DMS79 treated with DMSO at 0.1 percent for 48 hours (cell line): ENCODE measurements at regions not wholly inside any gene's neighbourhood (a gene's known extent, or its start where the extent isn't known, plus 50 kb on each side); places are given as distances from the start of the nearest gene placed in this dataset.
"Not testable (repeated sequence)": the region's sequence is repeated elsewhere in the genome, so short reads cannot be mapped to it uniquely, and the experiment has no call there.

Experiments
- DNase-seq: peaks from one replicate; lab custom pipeline; 2025; lab: John Stamatoyannopoulos, UW

DNA sequence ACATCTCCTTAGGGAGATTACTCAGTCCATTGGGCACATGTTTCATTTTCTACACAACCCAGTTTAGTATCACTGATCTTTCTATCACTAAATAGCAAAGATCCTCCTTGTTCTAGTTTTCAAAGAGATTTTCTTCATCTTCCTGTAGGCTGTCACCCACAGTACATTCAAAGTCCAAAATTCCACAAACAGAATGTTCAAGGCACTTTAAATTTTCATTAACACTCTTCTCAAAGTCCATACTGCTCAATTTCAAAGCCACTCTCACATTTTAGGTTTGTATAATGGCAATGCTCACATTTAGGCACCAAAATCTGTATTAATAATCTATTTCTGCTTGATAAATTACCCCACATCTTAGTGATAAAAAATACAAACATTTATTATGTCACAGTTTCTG, 152.8 kb downstream of the FSIP2 start:
- DNase-seq: no peak

DNA sequence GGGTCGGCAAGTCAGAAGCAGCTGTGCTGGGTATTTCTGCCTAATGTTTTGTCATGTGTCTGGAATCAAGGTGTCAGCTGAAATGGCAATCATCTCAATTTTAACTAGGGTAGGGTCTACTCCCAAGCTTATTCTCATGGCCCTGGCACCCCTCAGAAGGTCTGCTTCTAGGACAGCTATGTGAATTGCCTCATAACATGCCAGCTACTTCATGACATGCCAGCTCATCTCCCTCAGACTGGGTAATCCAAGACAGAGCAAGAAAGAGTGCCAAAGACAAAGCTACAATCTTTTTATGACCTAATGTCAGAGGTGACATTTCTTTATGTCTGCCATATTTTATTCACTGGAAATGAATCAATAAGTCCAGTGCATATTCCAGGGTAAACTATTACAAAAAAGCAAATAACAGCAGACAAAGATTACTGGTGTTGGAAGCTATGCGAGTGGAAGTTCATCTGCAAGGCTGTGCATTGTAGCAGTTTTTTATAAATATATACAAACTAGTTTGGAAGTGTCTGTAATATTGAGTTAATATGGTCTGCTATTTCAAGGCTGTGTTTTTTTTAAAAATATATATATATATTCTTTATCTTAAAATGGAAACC, 153.3 kb downstream of the FSIP2 start:
- no peak for DNase-seq

DNA sequence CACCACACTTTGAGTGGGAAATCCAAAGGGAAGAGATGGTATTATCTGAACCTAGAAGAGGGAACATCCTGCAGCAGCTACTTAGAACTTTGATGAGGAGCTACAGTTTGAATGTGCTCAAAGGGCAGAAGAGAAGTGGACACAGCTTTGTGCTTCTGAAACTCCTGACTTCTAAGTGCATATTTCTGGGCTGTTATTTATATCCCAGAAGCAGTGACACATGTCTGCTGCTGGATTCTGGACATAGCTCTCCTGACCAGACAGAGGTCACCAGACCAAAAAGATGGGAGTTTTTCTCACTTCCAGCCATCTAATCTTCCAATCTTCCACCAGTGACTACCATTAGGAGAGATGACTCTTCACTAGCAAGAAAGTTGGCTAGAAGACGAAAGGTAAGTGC, 153.9 kb downstream of the FSIP2 start:
- DNase-seq: no peak

DNA sequence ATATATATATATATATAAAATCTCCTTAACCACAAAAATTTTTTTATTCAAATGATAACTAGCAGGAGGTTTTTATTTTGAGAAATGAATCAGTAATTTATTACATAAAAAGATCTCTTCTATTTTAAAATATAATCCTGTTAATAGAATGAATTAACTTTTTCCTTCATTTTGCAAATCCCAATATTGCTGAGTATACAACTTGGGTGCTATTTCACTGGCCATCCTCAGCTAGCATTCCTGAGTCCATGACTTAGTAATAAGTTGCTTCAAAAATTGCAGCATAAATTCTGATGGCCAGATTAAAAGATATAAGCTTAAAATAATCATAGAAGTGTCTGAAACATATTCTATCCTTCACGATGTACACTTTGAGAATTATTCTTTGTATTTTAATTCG, 155.6 kb downstream of the FSIP2 start:
- DNase-seq: no peak

DNA sequence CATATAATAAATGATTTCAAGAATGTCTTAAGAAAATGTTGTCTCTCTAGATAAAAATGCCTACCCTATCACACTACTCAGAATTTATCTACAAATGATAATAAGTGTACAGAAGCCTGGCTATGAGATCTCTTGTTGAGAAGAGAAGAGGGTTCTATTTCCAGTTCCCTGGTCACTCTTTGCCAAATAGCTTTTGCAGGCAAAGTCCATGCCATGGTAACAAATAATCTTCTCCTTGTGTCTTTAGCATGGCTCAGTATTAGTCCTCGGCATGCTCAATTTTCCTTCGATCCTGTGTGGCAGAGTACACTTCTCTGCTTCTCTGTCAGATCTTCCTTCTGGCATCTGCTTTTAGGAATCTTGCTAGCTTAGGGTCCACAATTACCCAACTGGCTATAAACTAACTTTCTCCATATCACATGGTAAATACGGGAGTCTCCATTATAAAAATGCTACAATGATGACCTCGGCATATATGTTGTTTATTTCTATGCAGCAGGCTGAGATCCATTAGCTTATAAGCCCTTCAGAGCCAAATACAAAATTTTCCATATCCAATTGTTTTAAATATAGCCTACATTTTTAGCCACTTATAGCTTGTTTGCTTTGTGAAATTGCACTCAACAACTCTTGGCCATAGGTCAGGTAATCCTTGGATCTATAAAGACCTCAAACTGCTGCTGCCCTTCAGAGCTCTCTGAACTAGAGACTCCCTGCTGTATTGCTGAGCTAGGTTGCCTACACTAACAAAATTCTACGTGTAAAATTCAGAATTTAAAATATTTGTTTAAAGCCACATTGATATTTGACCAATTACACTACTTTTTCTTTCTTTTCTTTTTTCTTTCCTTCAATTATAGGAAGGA, 157.5 kb downstream of the FSIP2 start:
- no peak for DNase-seq

DNA sequence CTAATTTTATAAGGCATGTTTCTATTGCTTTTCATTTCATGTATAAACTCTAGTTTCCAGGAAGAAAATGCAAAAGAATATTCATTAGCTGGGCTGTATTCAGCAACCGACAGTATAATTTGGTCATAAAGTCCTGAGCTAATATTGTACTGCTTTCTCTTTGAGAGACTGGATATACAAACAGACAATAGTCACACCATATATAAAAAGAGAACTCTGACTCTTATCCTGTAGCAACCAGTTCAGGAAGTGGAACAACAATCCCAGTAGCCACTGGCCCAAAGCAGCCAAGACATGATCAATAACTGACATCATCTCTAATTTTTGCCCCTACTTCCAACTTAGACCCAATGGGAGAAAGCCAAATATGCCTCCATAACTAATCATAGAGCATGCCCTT, 160.8 kb downstream of the FSIP2 start:
- DNase-seq: no peak

DNA sequence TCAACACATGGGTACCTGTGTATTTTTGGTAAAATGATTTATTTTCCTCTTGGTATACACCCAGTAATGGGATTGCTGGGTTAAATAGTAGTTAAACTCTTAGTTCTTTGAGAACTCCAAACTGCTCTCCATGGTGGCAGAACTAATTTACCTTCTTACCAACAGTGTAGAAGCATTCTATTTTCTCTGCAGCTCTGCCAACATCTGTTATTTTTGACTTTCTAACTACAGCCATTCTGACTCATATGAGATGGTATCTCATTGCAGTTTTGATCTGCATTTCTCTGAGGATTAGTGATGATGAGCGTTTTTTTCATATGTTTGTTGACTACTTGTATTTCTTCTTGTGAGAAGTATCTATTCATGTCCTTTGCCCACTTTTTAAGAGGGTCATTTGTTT, 180.6 kb downstream of the FSIP2 start:
- no peak for DNase-seq

DNA sequence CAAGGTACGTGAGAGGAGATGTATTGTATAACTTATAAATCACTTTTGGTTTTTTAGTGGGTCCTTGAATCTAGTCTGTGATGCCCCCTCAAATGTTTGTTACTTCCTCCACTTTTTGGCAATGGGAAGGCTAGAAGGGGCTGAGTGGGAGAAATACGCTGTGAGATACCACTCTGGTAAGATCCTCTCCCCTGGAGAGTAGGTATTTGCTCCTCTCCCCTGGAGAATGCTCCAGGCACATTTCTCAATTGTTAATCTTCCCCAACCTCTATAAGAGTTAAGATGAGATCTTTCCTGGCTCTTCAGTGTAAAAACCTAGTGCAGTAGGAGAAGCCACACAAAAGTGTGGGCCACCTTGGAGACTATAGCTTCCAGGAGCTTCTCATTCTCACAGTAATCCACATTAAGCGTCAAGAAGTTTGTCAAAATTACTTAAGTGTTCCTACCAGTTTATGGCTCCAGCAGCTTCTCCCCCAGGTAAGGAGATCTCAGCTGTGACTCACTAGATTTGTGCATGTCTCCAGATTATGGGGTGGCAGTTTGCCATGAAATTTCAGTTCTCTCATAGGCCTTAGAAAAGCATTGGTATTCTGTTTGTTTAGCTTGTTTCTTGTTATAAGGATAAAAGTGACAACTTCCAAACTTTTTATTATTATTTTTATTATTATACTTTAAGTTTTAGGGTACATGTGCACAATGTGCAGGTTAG, 182.6 kb downstream of the FSIP2 start:
- DNase-seq: no peak

DNA sequence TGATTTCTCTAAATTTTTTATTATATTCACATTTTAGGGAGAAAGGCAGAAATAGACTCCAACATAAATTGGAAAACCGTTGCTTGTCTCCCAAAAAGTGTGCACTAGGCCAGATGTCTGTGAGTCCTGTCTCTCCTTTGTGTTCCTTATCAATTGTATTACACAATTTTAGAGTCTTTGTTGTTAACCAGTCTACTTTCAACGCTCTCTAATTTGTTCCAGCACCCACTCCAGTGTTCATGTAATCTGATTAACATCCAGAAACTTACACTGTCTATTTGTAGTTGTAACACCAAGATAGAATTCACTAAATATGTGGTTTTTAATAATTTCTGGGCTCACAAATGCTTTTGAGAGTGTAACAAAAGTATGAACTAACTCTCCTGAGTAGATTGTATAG, 195.6 kb downstream of the FSIP2 start:
- DNase-seq: no peak

DNA sequence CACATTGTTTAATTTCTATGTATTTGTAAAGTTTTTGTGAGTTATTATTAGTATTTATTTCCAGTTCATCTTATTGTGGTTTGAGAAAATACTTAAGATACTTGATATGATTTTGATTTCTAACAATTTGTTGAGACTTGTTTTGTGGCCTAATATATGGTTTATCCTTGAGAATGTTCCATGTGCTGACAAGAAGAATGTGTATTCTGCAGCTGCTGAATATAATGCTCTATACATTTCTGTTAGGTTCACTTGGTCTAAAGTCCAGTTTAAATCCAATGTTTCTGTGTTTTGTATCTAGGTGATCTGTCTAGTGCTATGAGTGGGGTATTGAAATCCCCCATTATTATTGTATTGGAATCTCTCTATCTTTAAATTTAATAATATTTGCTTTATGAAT, 201.3 kb downstream of the FSIP2 start:
- no peak for DNase-seq

DNA sequence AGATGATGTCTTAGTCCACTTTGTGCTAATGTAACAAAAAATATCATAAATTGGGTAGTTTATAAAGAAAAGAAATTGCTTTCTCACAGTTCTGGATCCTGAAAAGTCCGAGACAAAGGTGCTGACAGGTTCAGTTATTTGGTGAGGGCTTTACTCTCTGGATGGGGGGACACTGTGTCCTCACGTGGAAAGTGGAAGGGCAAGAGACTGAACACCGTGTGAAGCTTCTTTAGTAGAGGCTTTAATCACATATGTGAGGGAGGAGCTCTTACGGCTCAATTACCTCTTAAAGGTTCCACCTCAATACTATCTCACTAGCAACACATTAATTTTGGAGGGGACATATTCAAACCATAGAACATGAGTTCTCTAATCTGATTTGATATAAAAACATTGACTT, 204.3 kb downstream of the FSIP2 start:
- DNase-seq: no peak

DNA sequence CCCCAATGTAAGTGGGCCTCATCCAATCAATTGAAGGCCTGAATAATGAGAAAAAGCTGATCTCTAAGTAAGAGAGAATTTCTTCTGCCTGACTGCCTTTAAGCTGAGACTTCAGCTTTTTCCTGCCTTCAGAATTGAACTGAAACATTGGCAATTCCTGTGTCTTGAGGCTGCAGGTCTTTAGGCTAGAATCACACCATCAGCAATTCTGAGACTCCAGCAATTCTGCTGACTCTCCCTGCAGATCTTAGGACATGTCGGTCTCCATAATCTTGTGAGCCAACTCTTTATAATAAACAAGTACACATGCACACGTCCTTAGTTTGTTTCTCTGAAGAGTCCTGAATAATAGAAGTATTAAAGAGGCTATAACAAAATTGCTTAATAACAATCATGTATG, 209.1 kb downstream of the FSIP2 start:
- no peak for DNase-seq

DNA sequence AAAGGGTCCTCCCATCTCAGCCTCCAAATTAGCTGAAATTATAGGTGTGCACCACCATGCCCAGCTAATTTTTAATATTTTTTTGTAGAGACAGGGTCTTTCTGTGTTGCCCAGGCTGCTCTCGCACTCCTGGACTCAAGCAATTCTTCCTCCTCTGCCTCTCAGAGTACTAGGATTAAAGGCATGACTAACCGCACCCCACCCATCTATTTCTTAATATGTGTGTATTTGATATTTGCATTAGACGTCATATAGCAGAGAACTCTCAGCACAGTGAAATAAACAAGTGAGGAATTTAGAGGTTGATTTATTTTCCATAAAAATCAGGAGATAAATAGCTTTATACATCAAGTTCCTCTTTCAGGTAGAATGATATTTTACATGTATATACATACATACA, 213.5 kb downstream of the FSIP2 start:
- no peak for DNase-seq

DNA sequence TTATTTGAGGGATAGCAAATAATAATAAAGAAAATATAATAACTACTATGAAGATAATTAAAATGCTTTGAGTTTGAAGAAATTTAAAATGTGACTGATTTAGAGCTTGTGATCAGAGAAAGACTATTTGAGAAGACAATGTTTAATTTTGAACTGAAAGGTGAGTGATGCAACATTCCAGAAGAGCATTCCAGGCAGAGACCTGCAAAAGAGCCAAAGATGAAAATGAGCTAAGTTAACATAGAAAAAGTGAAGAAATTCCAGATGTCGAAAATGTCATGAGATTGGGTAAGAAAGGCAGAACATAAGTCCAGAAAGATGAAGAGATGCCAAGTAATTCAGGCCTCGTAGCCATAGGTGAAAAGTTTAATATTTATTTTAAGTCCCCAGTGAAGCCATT, 215.8 kb downstream of the FSIP2 start:
- DNase-seq: no peak

DNA sequence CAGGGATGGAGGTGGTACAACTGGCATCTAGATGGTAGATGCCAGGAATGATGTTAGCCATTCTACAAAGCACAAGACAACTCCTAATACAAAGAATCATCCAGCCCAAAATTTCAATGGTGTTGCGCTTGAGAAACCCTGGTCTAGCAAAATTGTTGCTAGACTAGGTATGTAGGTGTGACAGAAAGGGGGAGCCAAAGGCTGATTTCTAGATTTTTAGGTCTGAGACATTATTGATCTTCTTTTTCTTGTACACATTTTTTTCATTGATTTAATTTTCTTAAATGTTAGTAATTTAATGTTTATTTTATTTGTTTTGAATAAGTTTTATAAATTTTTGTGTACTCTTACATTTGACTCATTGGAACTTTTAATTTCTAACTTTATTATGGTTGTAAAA, 216.4 kb downstream of the FSIP2 start:
- no peak for DNase-seq

DNA sequence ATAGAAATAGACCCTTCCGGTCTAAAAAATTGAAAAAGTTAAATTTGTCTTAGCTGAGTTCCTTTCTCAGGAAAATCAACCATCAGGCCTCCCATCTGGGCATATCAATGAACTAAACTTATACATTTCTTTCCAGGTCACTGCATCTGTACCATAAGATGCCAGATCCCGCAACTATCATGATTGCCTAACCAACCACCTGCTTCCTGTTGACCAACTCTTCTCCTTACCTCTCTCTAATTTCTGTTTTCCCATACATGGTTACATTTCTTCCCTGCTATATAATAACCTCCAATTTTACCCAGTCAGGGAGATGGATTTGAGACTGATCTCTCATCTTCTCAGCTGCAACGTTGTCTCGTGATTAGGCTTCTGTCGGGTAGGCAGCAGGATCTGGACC, 228.7 kb downstream of the FSIP2 start:
- DNase-seq: no peak

DNA sequence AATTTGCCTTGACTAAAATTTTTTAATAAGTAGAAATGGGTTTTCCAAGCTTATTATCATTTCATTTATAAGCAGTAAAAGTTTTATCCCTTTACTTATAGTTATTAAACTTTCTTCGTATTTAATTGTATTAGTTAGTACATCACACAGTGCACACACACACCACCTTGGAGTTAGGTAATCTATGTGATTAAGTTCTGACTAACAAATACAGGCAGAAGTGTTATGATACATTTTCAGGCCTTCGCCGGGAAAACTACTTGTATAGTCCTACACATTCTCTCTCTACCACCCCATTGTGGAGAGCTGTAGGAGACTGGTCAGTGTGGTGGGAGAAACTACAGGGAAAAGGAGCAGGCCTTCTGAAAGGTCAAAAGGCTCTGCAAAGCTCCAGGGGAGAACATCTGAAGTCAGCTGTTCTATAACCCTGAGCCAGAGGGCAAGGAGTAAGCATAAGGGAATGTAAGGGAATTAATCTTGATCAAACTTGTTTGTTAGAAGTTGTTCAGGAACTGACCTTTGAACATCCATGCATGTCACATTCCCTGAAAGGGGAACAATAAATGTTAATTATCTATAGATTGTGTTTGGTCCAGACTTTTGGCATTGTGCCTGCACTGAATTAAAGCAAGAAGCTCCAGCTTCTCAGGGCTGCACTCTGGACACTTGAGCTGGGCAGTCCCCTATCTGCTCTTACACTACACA, 231.7 kb downstream of the FSIP2 start:
- no peak for DNase-seq

DNA sequence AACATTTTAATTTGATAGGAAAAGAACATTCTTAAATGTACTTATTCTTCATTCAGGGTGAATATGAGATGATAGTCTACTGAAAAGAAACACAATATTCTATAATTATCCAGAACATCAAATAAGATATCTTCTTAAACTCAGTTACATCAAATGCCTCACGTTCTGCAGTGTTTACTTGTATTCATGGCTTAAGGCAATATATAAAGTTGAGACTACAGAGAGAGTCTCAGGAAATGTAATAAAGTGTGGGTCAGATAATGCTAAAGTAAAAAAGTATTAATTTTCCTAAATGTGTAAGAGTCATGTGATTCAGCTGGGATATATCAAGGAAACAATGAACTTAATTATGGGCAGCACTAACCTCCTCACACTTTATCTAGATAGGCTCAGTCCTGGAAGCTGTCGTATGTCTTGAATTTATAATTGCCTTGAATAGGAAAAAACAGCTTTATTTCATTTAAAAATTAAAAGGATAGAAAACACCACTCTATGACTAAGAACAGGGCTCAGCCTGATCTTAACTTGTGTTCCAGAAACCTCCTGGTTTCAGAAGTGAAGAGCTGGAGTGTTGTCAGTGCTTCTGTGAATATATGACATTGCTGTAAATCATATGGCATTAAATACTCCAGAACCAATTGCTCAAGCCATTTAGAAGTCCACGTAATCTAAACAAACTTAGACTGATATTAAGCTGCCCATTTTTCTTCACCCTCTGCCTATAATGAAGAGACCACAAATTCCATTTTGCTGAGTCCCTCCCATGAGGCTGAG, 240.2 kb downstream of the FSIP2 start:
- no peak for DNase-seq

DNA sequence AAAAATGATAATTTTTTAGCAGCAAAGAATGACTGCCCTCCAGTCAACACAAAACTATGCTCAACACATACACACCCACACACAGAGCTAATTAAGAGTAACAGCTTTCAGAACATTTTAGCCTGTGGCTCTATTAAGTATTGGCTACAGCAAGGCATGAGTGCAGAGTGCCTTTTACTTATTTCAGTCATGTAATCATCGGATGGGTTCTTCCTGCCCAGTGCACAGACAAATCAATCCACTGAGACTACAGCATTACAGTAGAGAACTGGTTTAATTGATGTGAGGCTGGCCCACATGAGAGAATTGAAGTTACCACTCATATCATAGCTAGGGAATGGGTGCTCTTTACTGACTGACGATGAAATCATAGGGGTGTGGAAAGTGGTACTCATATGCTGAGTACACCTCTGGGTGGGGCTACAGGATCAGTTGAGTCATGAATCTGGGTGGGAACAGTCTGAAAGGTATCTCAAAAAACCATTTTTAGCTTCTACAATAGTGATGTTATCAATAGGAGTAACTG, 241.0 kb downstream of the FSIP2 start:
- DNase-seq: no peak

DNA sequence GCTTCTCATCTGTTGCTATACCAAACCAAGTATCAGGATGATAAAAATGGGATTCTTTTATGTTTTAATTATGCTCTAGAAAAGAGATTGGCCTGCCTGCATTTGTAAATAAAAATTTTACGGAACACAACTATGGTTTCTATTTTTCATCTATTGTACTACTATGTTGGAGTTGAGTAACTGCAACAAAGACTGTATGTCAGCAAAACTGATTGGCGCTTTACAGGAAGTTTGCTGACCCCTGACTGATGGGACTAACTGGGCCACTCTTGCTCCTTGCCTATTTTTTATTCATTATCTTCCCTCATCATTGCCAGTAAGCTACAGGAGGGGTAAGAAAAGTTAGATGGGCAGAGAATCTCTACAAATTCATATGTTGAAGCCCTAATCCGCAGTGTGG, 242.3 kb downstream of the FSIP2 start:
- DNase-seq: no peak

DNA sequence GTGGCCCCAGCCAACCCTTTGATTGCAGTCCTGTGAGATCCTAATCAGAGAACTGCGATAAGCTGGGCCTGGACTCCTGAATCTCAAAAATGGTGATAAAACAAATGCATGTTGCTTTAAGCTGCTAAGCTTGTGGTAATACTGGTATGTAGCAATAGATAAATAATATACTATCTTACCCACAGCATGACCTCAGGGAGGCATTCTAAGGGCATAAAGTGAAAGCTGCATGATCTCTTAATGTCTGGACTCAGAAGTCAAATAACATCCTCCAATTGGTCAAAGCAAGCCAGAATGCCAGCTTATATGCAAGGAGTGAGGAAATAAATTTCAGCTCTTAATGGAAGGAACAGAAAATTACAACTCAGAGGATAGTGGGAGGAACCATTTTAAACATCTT, 246.1 kb downstream of the FSIP2 start:
- no peak for DNase-seq

DNA sequence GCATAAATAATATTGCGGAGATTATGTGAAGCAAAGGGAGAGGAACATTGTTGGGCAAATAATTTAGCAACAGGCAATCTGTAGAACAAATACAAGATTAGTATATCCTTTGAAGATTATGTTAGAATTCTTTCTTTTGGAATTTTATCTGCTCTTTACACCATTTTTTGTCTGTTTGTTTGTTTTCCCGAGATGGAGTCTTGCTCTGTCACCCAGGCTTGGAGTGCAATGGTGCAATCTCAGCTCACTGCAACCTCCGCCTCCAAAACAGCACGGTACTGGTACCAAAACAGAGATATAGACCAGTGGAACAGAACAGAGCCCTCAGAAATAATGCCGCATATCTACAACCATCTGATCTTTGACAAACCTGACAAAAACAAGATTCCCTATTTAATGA, 250.3 kb downstream of the FSIP2 start:
- DNase-seq: not testable (repeated sequence)
